A549 (cell line): ENCODE measurements at regions not wholly inside any gene's neighbourhood (a gene's known extent, or its start where the extent isn't known, plus 50 kb on each side); places are given as distances from the start of the nearest gene placed in this dataset.

ENCODE experiments used
- PHF8 ChIP-seq: fragments of 200-600 bp; sonication (generic); IDR thresholded peaks from 2 replicates; pipeline ENCODE4 v1.6.1; 2016; ENCODE audit warnings: low read depth, mild to moderate bottlenecking, antibody characterized with exemption, moderate library complexity, borderline replicate concordance
- POLR2A ChIP-seq: IDR thresholded peaks from 2 replicates; pipeline ENCODE4 v1.6.1; 2012; ENCODE audit warnings: mild to moderate bottlenecking, low read length
- TF ChIP-seq, protein P1 (sequence below): IDR thresholded peaks from 2 replicates; pipeline ENCODE4 v1.6.1; 2012
- TF ChIP-seq, protein P2 (sequence below): IDR thresholded peaks from 2 replicates; pipeline ENCODE4 v1.6.1; 2012
- TF ChIP-seq, protein P3 (sequence below): fragments of >200 bp; sonication (Bioruptor Twin); formaldehyde crosslinking; IDR thresholded peaks from 3 replicates; pipeline ENCODE4 v1.5.1; 2016

DNA sequence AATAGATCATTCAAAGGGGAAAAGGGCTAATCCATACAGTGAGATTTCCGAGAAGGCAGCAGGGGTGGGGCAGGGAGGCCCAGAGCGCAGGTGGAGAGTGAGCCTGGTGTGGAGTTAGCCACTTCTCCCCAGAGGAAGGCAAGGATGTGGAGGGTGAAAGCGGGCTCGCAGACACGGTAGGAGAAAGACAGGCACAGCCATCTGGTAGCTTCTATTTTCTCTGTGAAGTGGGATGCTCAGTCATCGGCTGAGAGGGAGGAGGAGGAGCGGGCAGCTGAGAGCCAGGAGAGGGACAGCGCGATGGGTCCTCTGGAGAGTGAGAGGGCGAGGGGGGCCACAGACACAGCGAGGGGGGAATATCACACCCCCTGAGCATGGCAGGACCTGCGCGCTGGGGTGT is 153.3 kb upstream of the NDUFV2 start:
- TF ChIP-seq, protein P1, sequence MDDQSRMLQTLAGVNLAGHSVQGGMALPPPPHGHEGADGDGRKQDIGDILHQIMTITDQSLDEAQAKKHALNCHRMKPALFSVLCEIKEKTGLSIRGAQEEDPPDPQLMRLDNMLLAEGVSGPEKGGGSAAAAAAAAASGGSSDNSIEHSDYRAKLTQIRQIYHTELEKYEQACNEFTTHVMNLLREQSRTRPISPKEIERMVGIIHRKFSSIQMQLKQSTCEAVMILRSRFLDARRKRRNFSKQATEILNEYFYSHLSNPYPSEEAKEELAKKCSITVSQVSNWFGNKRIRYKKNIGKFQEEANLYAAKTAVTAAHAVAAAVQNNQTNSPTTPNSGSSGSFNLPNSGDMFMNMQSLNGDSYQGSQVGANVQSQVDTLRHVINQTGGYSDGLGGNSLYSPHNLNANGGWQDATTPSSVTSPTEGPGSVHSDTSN, result no peak
- TF ChIP-seq, protein P2, sequence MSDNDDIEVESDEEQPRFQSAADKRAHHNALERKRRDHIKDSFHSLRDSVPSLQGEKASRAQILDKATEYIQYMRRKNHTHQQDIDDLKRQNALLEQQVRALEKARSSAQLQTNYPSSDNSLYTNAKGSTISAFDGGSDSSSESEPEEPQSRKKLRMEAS, result no peak
- no peak for TF ChIP-seq POLR2A
- TF ChIP-seq, protein P3, sequence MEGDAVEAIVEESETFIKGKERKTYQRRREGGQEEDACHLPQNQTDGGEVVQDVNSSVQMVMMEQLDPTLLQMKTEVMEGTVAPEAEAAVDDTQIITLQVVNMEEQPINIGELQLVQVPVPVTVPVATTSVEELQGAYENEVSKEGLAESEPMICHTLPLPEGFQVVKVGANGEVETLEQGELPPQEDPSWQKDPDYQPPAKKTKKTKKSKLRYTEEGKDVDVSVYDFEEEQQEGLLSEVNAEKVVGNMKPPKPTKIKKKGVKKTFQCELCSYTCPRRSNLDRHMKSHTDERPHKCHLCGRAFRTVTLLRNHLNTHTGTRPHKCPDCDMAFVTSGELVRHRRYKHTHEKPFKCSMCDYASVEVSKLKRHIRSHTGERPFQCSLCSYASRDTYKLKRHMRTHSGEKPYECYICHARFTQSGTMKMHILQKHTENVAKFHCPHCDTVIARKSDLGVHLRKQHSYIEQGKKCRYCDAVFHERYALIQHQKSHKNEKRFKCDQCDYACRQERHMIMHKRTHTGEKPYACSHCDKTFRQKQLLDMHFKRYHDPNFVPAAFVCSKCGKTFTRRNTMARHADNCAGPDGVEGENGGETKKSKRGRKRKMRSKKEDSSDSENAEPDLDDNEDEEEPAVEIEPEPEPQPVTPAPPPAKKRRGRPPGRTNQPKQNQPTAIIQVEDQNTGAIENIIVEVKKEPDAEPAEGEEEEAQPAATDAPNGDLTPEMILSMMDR, result no peak
- TF ChIP-seq PHF8, result no peak
